Fibroblast of gingiva (primary cell): ENCODE measurements at regions not wholly inside any gene's neighbourhood (a gene's known extent, or its start where the extent isn't known, plus 50 kb on each side); places are given as distances from the start of the nearest gene placed in this dataset.

Source experiments
- DNase-seq: peaks from one replicate; pipeline ENCODE4 v3.0.0-alpha.2; 2011; ENCODE audit warnings: low read depth

- DNase-seq = peak; percentile 79
Observed at GRCh38 chr20:11350126-11351005, 567.3 kb upstream of the BTBD3 start.

- no peak for DNase-seq
Observed at GRCh38 chr20:11352041-11352440, 565.7 kb upstream of the BTBD3 start.

GRCh38 chr20:11354846-11355245, 562.8 kb upstream of the BTBD3 start:
- DNase-seq = no peak

GRCh38 chr20:11355345-11355744, 562.3 kb upstream of the BTBD3 start:
- no peak for DNase-seq

- DNase-seq = no peak
Observed at GRCh38 chr20:11356061-11356460, 561.6 kb upstream of the BTBD3 start.

GRCh38 chr20:11362450-11362849, 555.2 kb upstream of the BTBD3 start:
- no peak for DNase-seq

GRCh38 chr20:11364736-11365135, 553.0 kb upstream of the BTBD3 start:
- no peak for DNase-seq

GRCh38 chr20:11366660-11367059, 551.0 kb upstream of the BTBD3 start:
- DNase-seq = no peak

GRCh38 chr20:11368499-11368898, 549.2 kb upstream of the BTBD3 start:
- no peak for DNase-seq

GRCh38 chr20:11368965-11369711, 548.6 kb upstream of the BTBD3 start:
- no peak for DNase-seq

- no peak for DNase-seq
Observed at GRCh38 chr20:11371831-11372230, 545.9 kb upstream of the BTBD3 start.

GRCh38 chr20:11372876-11373790, 544.6 kb upstream of the BTBD3 start:
- DNase-seq = no peak

GRCh38 chr20:11375335-11375734, 542.4 kb upstream of the BTBD3 start:
- no peak for DNase-seq

GRCh38 chr20:11375966-11376365, 541.7 kb upstream of the BTBD3 start:
- DNase-seq = no peak

GRCh38 chr20:11376420-11376819, 541.3 kb upstream of the BTBD3 start:
- DNase-seq = peak; percentile 39

GRCh38 chr20:11376998-11377397, 540.7 kb upstream of the BTBD3 start:
- DNase-seq = no peak

GRCh38 chr20:11377761-11378160, 539.9 kb upstream of the BTBD3 start:
- DNase-seq = no peak

GRCh38 chr20:11378252-11378651, 539.4 kb upstream of the BTBD3 start:
- DNase-seq = no peak

GRCh38 chr20:11379257-11380011, 538.3 kb upstream of the BTBD3 start:
- DNase-seq = no peak

GRCh38 chr20:11380283-11380682, 537.4 kb upstream of the BTBD3 start:
- DNase-seq = no peak

GRCh38 chr20:11387189-11387754, 530.4 kb upstream of the BTBD3 start:
- DNase-seq = peak; percentile 36
